ENCODE measurements at regions not wholly inside any gene's neighbourhood (a gene's known extent, or its start where the extent isn't known, plus 50 kb on each side); places are given as distances from the start of the nearest gene placed in this dataset.
A peak's percentile ranks its signal among the peaks of the same experiment; 100 is the strongest.

GRCh38 chr11:113547739-113548138, 72.5 kb upstream of the DRD2 start:
- no peaks in the 10 kb centered on the region for H3K9me3 ChIP-seq
- H3K27me3 ChIP-seq, result no peaks in the 10 kb centered on the region
- no peaks in the 10 kb centered on the region for H3K36me3 ChIP-seq
- H3K4me3 ChIP-seq, result no peak overlapping the region
- DNase-seq, result no peak

DNA sequence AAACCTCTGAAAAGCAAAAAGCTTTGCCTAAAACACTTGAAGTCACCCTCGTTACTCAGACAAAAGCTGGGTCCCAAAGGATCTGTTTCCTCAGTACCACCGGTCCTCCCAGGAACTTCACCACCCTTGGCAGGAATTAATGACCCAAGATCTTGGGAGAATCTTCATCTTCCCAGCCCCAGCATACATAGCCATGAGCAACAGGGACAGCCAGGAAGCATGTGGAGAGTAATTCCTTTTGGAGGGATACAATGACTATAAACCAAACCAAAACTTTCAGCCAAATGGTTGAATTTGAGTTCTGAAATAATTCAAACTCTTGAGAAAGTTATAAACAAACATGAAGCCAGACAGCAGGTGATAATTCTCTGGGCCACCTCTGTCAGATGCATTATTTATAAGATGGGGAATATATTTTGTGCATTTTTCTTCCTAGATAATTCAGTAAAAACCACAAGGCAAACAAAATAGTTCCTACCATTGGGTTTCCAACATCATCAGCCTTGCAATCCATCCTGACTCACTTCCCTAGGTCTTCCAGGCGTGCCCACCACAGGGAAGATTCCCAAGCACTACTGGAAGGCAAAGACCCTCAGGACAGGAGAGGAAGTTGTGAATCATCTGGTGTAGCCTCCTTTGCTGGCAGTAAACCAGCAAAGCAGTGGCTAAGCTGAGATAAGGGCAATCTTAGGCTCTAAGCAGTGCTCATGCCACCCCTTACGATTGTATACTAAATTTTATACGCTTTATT, 71.7 kb upstream of the DRD2 start:
- H3K27me3 ChIP-seq, result no peaks in the 10 kb centered on the region
- H3K4me3 ChIP-seq, result no peak overlapping the region
- DNase-seq, result peak; percentile 62
- H3K36me3 ChIP-seq, result no peaks in the 10 kb centered on the region
- H3K9me3 ChIP-seq, result no peaks in the 10 kb centered on the region

- H3K9me3 ChIP-seq, result no peaks in the 10 kb centered on the region
- DNase-seq, result no peak
These were observed 67.2 kb upstream of the DRD2 start for GRCh38 chr11:113542420-113542819.

GRCh38 chr11:113540416-113541330, 65.5 kb upstream of the DRD2 start:
- no peak for DNase-seq
- Histone ChIP-seq H3K27me3 (no peaks in the 10 kb centered on the region), H3K4me3 (no peak overlapping the region), H3K36me3 (no peaks in the 10 kb centered on the region), H3K9me3 (no peaks in the 10 kb centered on the region)

More at GRCh38 chr11:113542420-113542819, 67.2 kb upstream of the DRD2 start:
- Histone ChIP-seq H3K4me3 (no peak overlapping the region), H3K36me3 (no peaks in the 10 kb centered on the region), H3K27me3 (no peaks in the 10 kb centered on the region)

DNA sequence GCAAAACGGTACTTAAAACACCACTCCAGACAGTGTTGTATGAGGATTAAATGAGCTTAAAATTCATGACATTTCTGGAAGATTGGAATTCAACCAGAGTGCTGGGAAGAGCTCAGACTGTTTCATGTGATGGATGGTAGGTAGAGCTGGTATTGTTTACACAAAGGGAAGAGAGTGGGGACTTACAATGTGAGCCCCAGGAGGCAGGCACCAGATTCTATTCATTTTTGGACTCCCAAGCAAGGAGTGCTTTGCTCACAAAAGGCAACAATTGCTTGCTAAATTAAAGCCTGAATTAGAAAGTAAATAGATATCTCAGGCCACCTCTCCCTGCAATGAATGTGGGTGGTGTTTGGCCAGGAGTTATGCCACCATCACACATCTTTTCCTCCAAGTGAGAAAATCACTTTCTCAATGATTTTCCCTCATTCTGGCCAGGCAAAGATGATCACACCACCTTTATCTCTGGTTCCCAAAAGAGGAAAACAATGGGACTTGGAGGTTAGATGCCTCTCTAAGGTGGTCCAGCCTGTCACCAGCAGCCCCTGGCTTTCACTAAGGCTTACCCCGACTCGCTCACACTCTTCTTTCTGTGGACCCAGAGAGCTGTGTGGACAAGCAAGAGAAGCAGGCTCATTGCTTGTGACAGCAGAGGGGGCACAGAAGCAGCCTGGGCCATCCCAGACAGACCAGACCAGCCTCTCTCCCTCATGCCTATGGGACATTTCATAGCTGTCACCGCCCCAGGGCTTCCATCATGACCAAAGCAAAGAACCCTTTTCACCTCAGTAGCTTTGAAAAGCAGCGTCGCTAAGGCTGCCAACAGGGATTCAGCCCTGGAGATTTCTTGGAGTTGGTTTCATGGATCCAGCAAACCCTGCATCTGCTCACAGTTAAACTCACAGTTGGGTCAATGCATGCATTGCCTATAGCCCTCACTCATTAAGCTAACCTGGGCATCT, 63.5 kb upstream of the DRD2 start:
- no peaks in the 10 kb centered on the region for H3K27me3 ChIP-seq
- no peak for DNase-seq
- no peak overlapping the region for H3K4me3 ChIP-seq
- no peaks in the 10 kb centered on the region for H3K36me3 ChIP-seq
- H3K9me3 ChIP-seq, result no peaks in the 10 kb centered on the region

DNA sequence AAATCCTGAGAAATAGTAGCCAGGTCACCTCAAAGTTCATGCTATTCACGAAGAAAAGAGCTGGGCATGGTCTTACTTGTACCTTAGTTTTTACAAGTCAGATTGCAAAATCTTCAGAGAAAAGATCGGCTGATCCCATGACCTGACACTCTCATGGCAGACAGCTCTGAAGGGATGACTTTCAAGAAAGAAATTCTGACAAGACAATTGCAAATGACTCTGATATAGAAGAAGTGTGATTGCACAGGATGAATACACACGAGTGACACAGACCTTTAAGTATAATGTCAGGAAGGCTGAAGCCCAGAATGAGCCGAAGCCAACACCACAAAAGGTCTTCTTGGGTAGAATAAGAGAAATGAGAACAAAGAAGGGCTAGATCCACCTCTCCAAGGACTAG, 59.4 kb upstream of the DRD2 start:
- no peak overlapping the region for H3K4me3 ChIP-seq
- no peaks in the 10 kb centered on the region for H3K27me3 ChIP-seq
- H3K9me3 ChIP-seq, result no peaks in the 10 kb centered on the region
- H3K36me3 ChIP-seq, result no peaks in the 10 kb centered on the region
- no peak for DNase-seq

DNA sequence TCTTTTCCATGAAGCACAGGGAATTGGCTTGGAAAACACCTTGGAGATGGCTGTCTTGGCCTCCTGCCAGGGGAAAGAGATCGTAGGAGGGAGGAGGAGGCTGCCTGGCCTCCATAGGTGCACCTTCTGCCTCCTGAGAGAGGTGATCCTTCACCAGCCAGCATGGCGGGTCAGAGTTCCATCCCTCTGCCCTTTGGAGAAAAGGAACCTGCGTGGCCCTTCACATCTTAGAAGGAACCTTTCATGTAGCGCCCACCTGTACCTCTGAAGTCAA, 58.2 kb upstream of the DRD2 start:
- no peak overlapping the region for H3K4me3 ChIP-seq
- H3K9me3 ChIP-seq, result no peaks in the 10 kb centered on the region
- DNase-seq, result no peak
- no peaks in the 10 kb centered on the region for H3K36me3 ChIP-seq
- no peaks in the 10 kb centered on the region for H3K27me3 ChIP-seq

GRCh38 chr11:113532697-113533424, 57.7 kb upstream of the DRD2 start:
- DNase-seq, result peak; percentile 65
- no peaks in the 10 kb centered on the region for H3K27me3 ChIP-seq

GRCh38 chr11:113531575-113532451, 56.6 kb upstream of the DRD2 start:
- H3K9me3 ChIP-seq, result no peaks in the 10 kb centered on the region
- no peaks in the 10 kb centered on the region for H3K36me3 ChIP-seq
- no peak for DNase-seq
- H3K4me3 ChIP-seq, result no peak overlapping the region
- no peaks in the 10 kb centered on the region for H3K27me3 ChIP-seq

More at GRCh38 chr11:113532697-113533424, 57.7 kb upstream of the DRD2 start:
- H3K9me3 ChIP-seq, result no peaks in the 10 kb centered on the region
- H3K36me3 ChIP-seq, result no peaks in the 10 kb centered on the region
- H3K4me3 ChIP-seq, result no peak overlapping the region

DNA sequence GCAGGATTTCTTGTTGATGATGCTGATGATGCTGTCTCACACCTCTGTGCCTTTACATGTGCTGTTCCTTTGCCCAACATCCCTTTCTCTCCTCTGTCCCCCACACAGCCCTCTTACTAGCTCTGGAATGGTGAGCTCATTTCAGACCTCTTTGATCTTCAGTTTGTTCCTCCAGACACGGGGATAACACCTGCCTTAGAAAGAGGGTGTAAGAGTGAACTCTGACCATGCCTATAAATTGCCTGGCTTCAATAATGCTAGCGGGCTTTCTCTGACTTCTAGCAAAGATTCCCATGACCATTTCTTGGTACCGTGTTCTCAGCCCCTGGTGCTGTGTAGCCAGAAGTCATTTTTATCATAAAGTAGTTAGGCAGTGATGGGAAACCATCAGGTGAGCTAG, 55.9 kb upstream of the DRD2 start:
- no peaks in the 10 kb centered on the region for H3K27me3 ChIP-seq
- no peak overlapping the region for H3K4me3 ChIP-seq
- no peak for DNase-seq
- H3K36me3 ChIP-seq, result no peaks in the 10 kb centered on the region
- no peaks in the 10 kb centered on the region for H3K9me3 ChIP-seq

- 0 out of 2 replicates have a peak, but pooled peaks cover 3% of the 10 kb centered on the region for H3K9me3 ChIP-seq
- no peak overlapping the region for H3K4me3 ChIP-seq
- DNase-seq, result no peak
- no peaks in the 10 kb centered on the region for H3K36me3 ChIP-seq
- no peaks in the 10 kb centered on the region for H3K27me3 ChIP-seq
These were observed 54.4 kb upstream of the DRD2 start for GRCh38 chr11:113529606-113530005.

- no peaks in the 10 kb centered on the region for H3K27me3 ChIP-seq
- H3K9me3 ChIP-seq, result 0 out of 2 replicates have a peak, but pooled peaks cover 3% of the 10 kb centered on the region
- no peaks in the 10 kb centered on the region for H3K36me3 ChIP-seq
- H3K4me3 ChIP-seq, result no peak overlapping the region
- DNase-seq, result peak; percentile 38
These were observed 53.8 kb upstream of the DRD2 start for GRCh38 chr11:113528982-113529381.

- H3K36me3 ChIP-seq, result no peaks in the 10 kb centered on the region
- no peaks in the 10 kb centered on the region for H3K27me3 ChIP-seq
- DNase-seq, result no peak
- 0 out of 2 replicates have a peak, but pooled peaks cover 3% of the 10 kb centered on the region for H3K9me3 ChIP-seq
- no peak overlapping the region for H3K4me3 ChIP-seq
These were observed 51.3 kb upstream of the DRD2 start for GRCh38 chr11:113526521-113526920.

Measured in MG63 (cell line).